ENCODE measurements at regions not wholly inside any gene's neighbourhood (a gene's known extent, or its start where the extent isn't known, plus 50 kb on each side); places are given as distances from the start of the nearest gene placed in this dataset.

DNA sequence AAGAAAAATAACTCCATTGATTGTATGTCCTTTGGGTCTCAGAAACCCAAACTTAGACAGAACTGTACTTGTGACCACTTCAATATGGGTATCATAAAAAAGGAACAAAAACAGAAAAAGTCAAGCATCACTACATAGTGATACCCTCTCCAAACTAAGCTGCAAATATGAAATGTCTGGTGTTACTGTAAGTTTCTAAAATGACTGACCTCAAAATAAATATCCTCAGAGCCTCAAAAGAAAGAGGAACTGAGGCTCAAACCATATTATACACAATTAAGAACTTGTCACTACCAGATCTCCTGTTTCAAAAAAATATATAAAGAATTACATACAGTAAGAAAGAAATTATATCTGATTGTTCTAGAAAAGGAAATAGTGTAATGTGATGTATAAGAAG is 787.9 kb upstream of the KLHL1 start:
- FAIRE-seq, result no peak
- DNase-seq (ENCODE audit: low read depth in 1 of 2, low spot score in 1 of 2), result no peak
- Histone ChIP-seq H3K4me2 (no peak overlapping the region), H3K4me1 (no peaks in the 10 kb centered on the region), H3K4me3 (no peak overlapping the region), H3K27ac (no peak overlapping the region), H3K9me3 (no peaks in the 10 kb centered on the region)
- ChIA-PET CTCF (no interaction called here), POLR2A (no interaction called here)
- TF ChIP-seq, protein P1, sequence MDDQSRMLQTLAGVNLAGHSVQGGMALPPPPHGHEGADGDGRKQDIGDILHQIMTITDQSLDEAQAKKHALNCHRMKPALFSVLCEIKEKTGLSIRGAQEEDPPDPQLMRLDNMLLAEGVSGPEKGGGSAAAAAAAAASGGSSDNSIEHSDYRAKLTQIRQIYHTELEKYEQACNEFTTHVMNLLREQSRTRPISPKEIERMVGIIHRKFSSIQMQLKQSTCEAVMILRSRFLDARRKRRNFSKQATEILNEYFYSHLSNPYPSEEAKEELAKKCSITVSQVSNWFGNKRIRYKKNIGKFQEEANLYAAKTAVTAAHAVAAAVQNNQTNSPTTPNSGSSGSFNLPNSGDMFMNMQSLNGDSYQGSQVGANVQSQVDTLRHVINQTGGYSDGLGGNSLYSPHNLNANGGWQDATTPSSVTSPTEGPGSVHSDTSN (IDR thresholded peaks at IDR 0.05), result no peak
- TF ChIP-seq RARB (CRISPR knock-in tag; IDR thresholded peaks at IDR 0.05) (no peak), MAZ (IDR thresholded peaks at IDR 0.05; ENCODE audit: borderline replicate concordance, low read depth, low read length) (no peak), KDM5A (IDR thresholded peaks at IDR 0.05) (no peak), BHLHE40 (IDR thresholded peaks at IDR 0.05; ENCODE audit: low read depth, low read length) (no peak), HOXB13 (CRISPR knock-in tag; IDR thresholded peaks at IDR 0.05; ENCODE audit: low read depth) (no peak), HOXA7 (CRISPR knock-in tag; IDR thresholded peaks at IDR 0.05) (no peak), HOXB5 (CRISPR knock-in tag; IDR thresholded peaks at IDR 0.05) (no peak), CBX8 (IDR thresholded peaks at IDR 0.05) (no peak), CHD4 (IDR thresholded peaks at IDR 0.05; ENCODE audit: borderline replicate concordance) (no peak), RAD21 (conservative IDR thresholded peaks at IDR 0.05 in 1 of 2, IDR thresholded peaks at IDR 0.05 in 1 of 2) (no peak), POLR2AphosphoS2 (conservative IDR thresholded peaks at IDR 0.05; ENCODE audit: low read length) (no peak), MAFK (IDR thresholded peaks at IDR 0.05; ENCODE audit: partially characterized antibody) (no peak), POLR2A (IDR thresholded peaks at IDR 0.05; ENCODE audit: low read length) (no peak)
- TF ChIP-seq, protein P2, sequence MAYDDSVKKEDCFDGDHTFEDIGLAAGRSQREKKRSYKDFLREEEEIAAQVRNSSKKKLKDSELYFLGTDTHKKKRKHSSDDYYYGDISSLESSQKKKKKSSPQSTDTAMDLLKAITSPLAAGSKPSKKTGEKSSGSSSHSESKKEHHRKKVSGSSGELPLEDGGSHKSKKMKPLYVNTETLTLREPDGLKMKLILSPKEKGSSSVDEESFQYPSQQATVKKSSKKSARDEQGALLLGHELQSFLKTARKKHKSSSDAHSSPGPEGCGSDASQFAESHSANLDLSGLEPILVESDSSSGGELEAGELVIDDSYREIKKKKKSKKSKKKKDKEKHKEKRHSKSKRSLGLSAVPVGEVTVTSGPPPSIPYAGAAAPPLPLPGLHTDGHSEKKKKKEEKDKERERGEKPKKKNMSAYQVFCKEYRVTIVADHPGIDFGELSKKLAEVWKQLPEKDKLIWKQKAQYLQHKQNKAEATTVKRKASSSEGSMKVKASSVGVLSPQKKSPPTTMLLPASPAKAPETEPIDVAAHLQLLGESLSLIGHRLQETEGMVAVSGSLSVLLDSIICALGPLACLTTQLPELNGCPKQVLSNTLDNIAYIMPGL (CRISPR knock-in tag; IDR thresholded peaks at IDR 0.05; ENCODE audit: borderline replicate concordance), result no peak
- TF ChIP-seq, protein P3, sequence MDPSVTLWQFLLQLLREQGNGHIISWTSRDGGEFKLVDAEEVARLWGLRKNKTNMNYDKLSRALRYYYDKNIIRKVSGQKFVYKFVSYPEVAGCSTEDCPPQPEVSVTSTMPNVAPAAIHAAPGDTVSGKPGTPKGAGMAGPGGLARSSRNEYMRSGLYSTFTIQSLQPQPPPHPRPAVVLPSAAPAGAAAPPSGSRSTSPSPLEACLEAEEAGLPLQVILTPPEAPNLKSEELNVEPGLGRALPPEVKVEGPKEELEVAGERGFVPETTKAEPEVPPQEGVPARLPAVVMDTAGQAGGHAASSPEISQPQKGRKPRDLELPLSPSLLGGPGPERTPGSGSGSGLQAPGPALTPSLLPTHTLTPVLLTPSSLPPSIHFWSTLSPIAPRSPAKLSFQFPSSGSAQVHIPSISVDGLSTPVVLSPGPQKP (IDR thresholded peaks at IDR 0.05; ENCODE audit: low read depth, low read length), result no peak
- ATAC-seq, result no peak

DNA sequence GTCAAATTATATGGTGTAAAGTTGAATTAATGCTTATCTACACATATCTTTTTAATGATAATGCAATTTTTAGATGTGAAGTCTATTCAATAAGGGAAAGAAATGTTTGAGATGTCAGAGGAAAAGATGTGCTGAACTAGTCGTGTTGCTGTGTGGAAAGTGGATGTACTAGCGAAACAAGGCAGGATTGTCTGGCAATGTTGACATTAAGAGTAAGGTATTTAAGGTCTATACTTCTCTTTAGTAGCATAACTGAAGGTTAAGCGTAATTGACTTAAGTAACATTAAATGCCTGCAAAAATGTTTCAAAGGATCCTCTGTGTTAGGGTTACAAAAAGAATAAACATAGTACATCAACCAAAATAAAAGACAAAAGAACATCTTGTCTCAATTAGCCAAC is 787.3 kb upstream of the KLHL1 start:
- POLR2A ChIA-PET, result no interaction called here
- 7% methylated on average over 3 of the region's 3 CpGs for WGBS (ENCODE audit: missing lambda C conversion rate)
- H3K4me1 ChIP-seq, result no peaks in the 10 kb centered on the region
- H3K4me3 ChIP-seq, result no peak overlapping the region
- ATAC-seq (no peak), FAIRE-seq (no peak), DNase-seq (ENCODE audit: low read depth in 1 of 2, low spot score in 1 of 2) (no peak)
- TF ChIP-seq CBX8 (IDR thresholded peaks at IDR 0.05), result no peak
- no peak for TF ChIP-seq HEYL (CRISPR knock-in tag; IDR thresholded peaks at IDR 0.05)
- TF ChIP-seq NR3C1 (IDR thresholded peaks at IDR 0.05), result no peak
- no peak for TF ChIP-seq RARB (CRISPR knock-in tag; IDR thresholded peaks at IDR 0.05)
- TF ChIP-seq, protein P4, sequence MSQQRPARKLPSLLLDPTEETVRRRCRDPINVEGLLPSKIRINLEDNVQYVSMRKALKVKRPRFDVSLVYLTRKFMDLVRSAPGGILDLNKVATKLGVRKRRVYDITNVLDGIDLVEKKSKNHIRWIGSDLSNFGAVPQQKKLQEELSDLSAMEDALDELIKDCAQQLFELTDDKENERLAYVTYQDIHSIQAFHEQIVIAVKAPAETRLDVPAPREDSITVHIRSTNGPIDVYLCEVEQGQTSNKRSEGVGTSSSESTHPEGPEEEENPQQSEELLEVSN (IDR thresholded peaks at IDR 0.05; ENCODE audit: borderline replicate concordance, low read depth), result no peak
- TF ChIP-seq GATA3 (IDR thresholded peaks at IDR 0.05; ENCODE audit: borderline replicate concordance), result no peak
- TF ChIP-seq FOXS1 (CRISPR knock-in tag; IDR thresholded peaks at IDR 0.05), result no peak
- no peak for TF ChIP-seq KDM5A (IDR thresholded peaks at IDR 0.05)
- no peak for TF ChIP-seq EHMT2 (IDR thresholded peaks at IDR 0.05; ENCODE audit: low read depth)
- no peak for TF ChIP-seq CEBPB (IDR thresholded peaks at IDR 0.05)
- no peak for TF ChIP-seq KDM1A (IDR thresholded peaks at IDR 0.05; ENCODE audit: low read depth)
- TF ChIP-seq ZC3H11A (IDR thresholded peaks at IDR 0.05), result no peak
- no peak for TF ChIP-seq ZFP36 (IDR thresholded peaks at IDR 0.05; ENCODE audit: borderline replicate concordance, partially characterized antibody)
- TF ChIP-seq MAFK (IDR thresholded peaks at IDR 0.05; ENCODE audit: partially characterized antibody), result no peak
- no peak overlapping the region for H3K4me2 ChIP-seq
- no peaks in the 10 kb centered on the region for H3K9me3 ChIP-seq
- no peak overlapping the region for H3K27ac ChIP-seq
- CTCF ChIA-PET, result no interaction called here
